ENCODE measurements at regions not wholly inside any gene's neighbourhood (a gene's known extent, or its start where the extent isn't known, plus 50 kb on each side); places are given as distances from the start of the nearest gene placed in this dataset.
"Not testable (repeated sequence)": the region's sequence is repeated elsewhere in the genome, so short reads cannot be mapped to it uniquely, and the experiment has no call there.

GRCh38 chr2:113366821-113367220 lies 70.7 kb upstream of the ZNG1B start:
- not testable (repeated sequence) for TF ChIP-seq POLR2A, CTCF (IDR thresholded peaks at IDR 0.05)
